Fibroblast of skin of left quadriceps (primary cell): ENCODE measurements at regions not wholly inside any gene's neighbourhood (a gene's known extent, or its start where the extent isn't known, plus 50 kb on each side); places are given as distances from the start of the nearest gene placed in this dataset.
"Not testable (repeated sequence)": the region's sequence is repeated elsewhere in the genome, so short reads cannot be mapped to it uniquely, and the experiment has no call there.

Experiments used
- DNase-seq, 2 experiments: peaks; one replicate each; pipeline ENCODE4 v3.0.0-alpha.2; 2013; ENCODE audit warnings: low read depth in 2 of 2

- DNase-seq: no peak
Measured at GRCh38 chr17:14428648-14429029, 127.8 kb downstream of the HS3ST3B1 start.

GRCh38 chr17:14427900-14428647, 127.2 kb downstream of the HS3ST3B1 start:
- DNase-seq: no peak

GRCh38 chr17:14423156-14423555, 122.3 kb downstream of the HS3ST3B1 start:
- DNase-seq: not testable (repeated sequence)

- DNase-seq: no peak
Measured at GRCh38 chr17:14417336-14417735, 116.5 kb downstream of the HS3ST3B1 start.

- no peak for DNase-seq
Measured at GRCh38 chr17:14409292-14409691, 108.4 kb downstream of the HS3ST3B1 start.

- DNase-seq: no peak
Measured at GRCh38 chr17:14407541-14407940, 106.7 kb downstream of the HS3ST3B1 start.

- DNase-seq: no peak
Measured at GRCh38 chr17:14405189-14405588, 104.3 kb downstream of the HS3ST3B1 start.
